HFF-Myc (cell line): ENCODE measurements at regions not wholly inside any gene's neighbourhood (a gene's known extent, or its start where the extent isn't known, plus 50 kb on each side); places are given as distances from the start of the nearest gene placed in this dataset.
A peak's percentile ranks its signal among the peaks of the same experiment; 100 is the strongest.

Source experiments
- DNase-seq: peaks from one replicate; pipeline ENCODE4 v3.0.0-alpha.2; 2011; ENCODE audit warnings: low read depth; ENCODE audit errors: extremely low read depth
- H3K4me3 ChIP-seq: replicated peaks from 2 replicates; pipeline ENCODE4 v1.5.1; 2011; ENCODE audit warnings: low read depth, mild to moderate bottlenecking, control low read depth, low read length
- CTCF ChIP-seq: IDR thresholded peaks from 2 replicates; pipeline ENCODE4 v1.5.1; 2012; ENCODE audit warnings: mild to moderate bottlenecking, low read depth, low read length, control low read depth; ENCODE audit errors: missing control alignments

GRCh38 chr20:6311841-6312655 is 189.2 kb upstream of the FERMT1 start:
- no peak for TF ChIP-seq CTCF
- DNase-seq = peak; percentile 26
- H3K4me3 ChIP-seq = no peak overlapping the region

GRCh38 chr20:6311097-6311496 is 188.3 kb upstream of the FERMT1 start:
- H3K4me3 ChIP-seq = no peak overlapping the region
- TF ChIP-seq CTCF = no peak
- no peak for DNase-seq

GRCh38 chr20:6305536-6305935 is 182.7 kb upstream of the FERMT1 start:
- DNase-seq = no peak
- no peak overlapping the region for H3K4me3 ChIP-seq
- no peak for TF ChIP-seq CTCF

GRCh38 chr20:6302041-6302440 is 179.2 kb upstream of the FERMT1 start:
- TF ChIP-seq CTCF = no peak
- DNase-seq = no peak
- H3K4me3 ChIP-seq = no peak overlapping the region

GRCh38 chr20:6299456-6299855 is 176.6 kb upstream of the FERMT1 start:
- TF ChIP-seq CTCF = no peak
- no peak overlapping the region for H3K4me3 ChIP-seq
- DNase-seq = no peak

GRCh38 chr20:6298049-6298448 is 175.2 kb upstream of the FERMT1 start:
- DNase-seq = no peak
- no peak for TF ChIP-seq CTCF
- H3K4me3 ChIP-seq = no peak overlapping the region

- DNase-seq = no peak
- no peak for TF ChIP-seq CTCF
- H3K4me3 ChIP-seq = no peak overlapping the region
These were observed 173.0 kb upstream of the FERMT1 start for GRCh38 chr20:6295867-6296256.
